Erythroblast (primary cell): ENCODE measurements at regions not wholly inside any gene's neighbourhood (a gene's known extent, or its start where the extent isn't known, plus 50 kb on each side); places are given as distances from the start of the nearest gene placed in this dataset.

Source experiments
- GATA1 ChIP-seq: IDR thresholded peaks from 2 replicates; pipeline ENCODE4 v1.6.1; 2011; ENCODE audit warnings: low read depth, mild to moderate bottlenecking, control low read depth, low read length, moderate library complexity
- POLR2A ChIP-seq: IDR thresholded peaks from 2 replicates; pipeline ENCODE4 v1.6.1; 2011; ENCODE audit warnings: mild to moderate bottlenecking, low read length

- TF ChIP-seq POLR2A (no peak), GATA1 (no peak)
Measured at GRCh38 chr4:14087459-14087858, 459.9 kb upstream of the BOD1L1 start.
